ENCODE measurements at regions not wholly inside any gene's neighbourhood (a gene's known extent, or its start where the extent isn't known, plus 50 kb on each side); places are given as distances from the start of the nearest gene placed in this dataset.

DNA sequence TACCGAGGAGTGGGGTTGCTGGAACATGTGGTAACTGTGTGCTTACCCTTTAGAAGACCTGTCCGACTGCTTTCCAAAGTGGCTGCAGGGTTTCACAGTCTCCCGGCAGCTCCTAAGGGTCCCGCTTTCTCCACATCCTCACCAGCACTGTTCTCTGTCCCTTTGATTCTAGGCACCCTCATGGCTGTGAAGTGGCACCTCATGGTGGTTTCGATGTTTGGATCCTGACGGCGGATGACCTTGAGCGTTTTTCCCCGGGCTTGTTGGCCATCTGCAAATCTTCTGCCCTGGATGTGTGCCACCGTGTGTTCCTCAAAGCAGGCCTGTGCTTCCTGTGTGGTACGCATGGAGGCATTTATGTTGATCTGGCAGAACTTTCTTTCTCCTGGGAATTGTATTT, 292.5 kb upstream of the HDAC4 start:
- TF ChIP-seq POLR2A (IDR thresholded peaks at IDR 0.05), result no peak
- TF ChIP-seq, protein P1, sequence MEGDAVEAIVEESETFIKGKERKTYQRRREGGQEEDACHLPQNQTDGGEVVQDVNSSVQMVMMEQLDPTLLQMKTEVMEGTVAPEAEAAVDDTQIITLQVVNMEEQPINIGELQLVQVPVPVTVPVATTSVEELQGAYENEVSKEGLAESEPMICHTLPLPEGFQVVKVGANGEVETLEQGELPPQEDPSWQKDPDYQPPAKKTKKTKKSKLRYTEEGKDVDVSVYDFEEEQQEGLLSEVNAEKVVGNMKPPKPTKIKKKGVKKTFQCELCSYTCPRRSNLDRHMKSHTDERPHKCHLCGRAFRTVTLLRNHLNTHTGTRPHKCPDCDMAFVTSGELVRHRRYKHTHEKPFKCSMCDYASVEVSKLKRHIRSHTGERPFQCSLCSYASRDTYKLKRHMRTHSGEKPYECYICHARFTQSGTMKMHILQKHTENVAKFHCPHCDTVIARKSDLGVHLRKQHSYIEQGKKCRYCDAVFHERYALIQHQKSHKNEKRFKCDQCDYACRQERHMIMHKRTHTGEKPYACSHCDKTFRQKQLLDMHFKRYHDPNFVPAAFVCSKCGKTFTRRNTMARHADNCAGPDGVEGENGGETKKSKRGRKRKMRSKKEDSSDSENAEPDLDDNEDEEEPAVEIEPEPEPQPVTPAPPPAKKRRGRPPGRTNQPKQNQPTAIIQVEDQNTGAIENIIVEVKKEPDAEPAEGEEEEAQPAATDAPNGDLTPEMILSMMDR (IDR thresholded peaks at IDR 0.05), result no peak
